GM12865 (cell line): ENCODE measurements at regions not wholly inside any gene's neighbourhood (a gene's known extent, or its start where the extent isn't known, plus 50 kb on each side); places are given as distances from the start of the nearest gene placed in this dataset.
"Not testable (repeated sequence)": the region's sequence is repeated elsewhere in the genome, so short reads cannot be mapped to it uniquely, and the experiment has no call there.

Experiments used
- DNase-seq: peaks from one replicate; pipeline ENCODE4 v3.0.0; 2010; ENCODE audit warnings: low read depth
- H3K4me3 ChIP-seq: 2 replicates; pipeline ENCODE4 v1.5.1; 2011; ENCODE audit warnings: mild to moderate bottlenecking, low read depth, low read length, control low read depth
- TF ChIP-seq, protein P1 (sequence below): IDR thresholded peaks from 2 replicates; pipeline ENCODE4 v1.5.1; 2011; ENCODE audit warnings: low read length, control low read depth, low read depth, inconsistent platforms; ENCODE audit not compliant: insufficient read depth; ENCODE audit errors: missing control alignments

- DNase-seq, H3K4me3 ChIP-seq: not testable (repeated sequence)
These were observed 80.6 kb upstream of the ST3GAL5 start for GRCh38 chr2:85969367-85969766.

- H3K4me3 ChIP-seq, DNase-seq: not testable (repeated sequence)
These were observed 77.0 kb upstream of the ST3GAL5 start for GRCh38 chr2:85965770-85966169.

DNA sequence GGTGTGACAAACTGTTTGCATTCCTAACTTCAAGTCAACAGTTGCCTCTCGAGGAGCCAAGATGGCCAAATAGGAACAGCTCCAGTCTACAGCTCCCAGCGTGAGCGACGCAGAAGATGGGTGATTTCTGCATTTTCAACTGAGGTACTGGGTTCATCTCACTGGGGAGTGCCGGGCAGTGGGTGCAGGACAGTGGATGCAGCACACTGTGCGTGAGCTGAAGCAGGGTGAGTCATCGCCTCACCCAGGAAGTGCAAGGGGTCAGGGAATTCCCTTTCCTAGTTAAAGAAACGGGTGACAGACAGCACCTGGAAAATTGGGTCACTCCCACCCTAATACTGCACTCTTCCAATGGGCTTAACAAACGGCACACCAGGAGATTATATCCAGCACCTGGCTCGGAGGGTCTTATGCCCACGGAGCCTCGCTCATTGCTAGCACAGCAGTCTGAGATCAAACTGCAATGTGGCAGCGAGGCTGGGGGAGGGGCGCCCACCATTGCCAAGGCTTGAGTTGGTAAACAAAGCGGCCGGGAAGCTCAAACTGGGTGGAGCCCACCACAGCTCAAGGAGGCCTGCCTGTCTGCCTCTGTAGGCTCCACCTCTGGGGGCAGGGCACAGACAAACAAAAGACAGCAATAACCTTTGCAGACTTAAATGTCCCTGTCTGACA is 75.1 kb upstream of the ST3GAL5 start:
- not testable (repeated sequence) for H3K4me3 ChIP-seq
- peak; percentile 39 for DNase-seq

- TF ChIP-seq, protein P1, sequence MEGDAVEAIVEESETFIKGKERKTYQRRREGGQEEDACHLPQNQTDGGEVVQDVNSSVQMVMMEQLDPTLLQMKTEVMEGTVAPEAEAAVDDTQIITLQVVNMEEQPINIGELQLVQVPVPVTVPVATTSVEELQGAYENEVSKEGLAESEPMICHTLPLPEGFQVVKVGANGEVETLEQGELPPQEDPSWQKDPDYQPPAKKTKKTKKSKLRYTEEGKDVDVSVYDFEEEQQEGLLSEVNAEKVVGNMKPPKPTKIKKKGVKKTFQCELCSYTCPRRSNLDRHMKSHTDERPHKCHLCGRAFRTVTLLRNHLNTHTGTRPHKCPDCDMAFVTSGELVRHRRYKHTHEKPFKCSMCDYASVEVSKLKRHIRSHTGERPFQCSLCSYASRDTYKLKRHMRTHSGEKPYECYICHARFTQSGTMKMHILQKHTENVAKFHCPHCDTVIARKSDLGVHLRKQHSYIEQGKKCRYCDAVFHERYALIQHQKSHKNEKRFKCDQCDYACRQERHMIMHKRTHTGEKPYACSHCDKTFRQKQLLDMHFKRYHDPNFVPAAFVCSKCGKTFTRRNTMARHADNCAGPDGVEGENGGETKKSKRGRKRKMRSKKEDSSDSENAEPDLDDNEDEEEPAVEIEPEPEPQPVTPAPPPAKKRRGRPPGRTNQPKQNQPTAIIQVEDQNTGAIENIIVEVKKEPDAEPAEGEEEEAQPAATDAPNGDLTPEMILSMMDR = no peak
- peak; percentile 25 for DNase-seq
- H3K4me3 ChIP-seq = no peak overlapping the region
These were observed 74.3 kb upstream of the ST3GAL5 start for GRCh38 chr2:85963068-85963467.

DNA sequence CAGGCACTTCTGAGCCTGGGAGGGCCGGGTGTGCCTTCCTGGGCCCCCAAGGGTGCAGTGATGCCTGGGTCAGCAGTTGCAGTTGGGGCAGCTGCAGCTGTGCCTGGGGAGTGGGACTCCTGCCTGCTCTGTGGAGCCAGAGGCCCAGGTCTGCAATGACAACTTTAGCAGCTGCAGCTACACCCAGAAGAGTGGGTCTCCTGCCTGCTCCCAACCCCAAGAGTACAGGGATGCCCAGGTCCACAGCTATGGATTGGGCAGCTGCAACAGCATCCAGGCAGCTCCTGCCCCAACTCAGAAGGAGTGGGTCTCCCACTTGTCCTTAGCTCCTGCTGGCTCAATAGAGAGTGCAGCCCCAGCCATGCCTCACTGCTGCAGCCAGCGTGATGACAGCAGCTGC is 73.0 kb upstream of the ST3GAL5 start:
- TF ChIP-seq, protein P1 = no peak
- H3K4me3 ChIP-seq = no peak overlapping the region
- no peak for DNase-seq

GRCh38 chr2:85961053-85961452 is 72.3 kb upstream of the ST3GAL5 start:
- DNase-seq = no peak
- TF ChIP-seq, protein P1 = no peak
- H3K4me3 ChIP-seq = no peak overlapping the region

- no peak overlapping the region for H3K4me3 ChIP-seq
- TF ChIP-seq, protein P1 = no peak
- DNase-seq = no peak
These were observed 71.0 kb upstream of the ST3GAL5 start for GRCh38 chr2:85959826-85960225.

DNA sequence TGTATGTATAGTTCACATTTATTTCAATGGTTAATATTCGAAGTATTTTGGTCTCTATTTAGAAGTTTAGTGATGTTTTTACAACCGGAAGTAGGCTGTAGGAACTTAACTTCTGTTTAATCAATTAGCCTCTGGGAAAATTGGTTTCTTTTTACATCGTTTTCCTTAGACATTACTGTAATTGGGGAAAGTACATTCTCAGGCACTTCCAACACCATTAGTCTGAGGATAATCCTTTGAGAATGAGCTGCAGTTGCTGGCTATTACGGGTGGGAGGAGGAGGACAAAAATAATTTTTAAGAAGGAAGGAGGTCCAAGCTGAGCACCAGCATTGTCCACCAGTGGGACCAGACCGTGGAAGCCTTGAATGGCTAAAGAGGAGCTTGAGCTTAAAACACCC is 70.4 kb upstream of the ST3GAL5 start:
- TF ChIP-seq, protein P1 = no peak
- H3K4me3 ChIP-seq = no peak overlapping the region
- DNase-seq = no peak

GRCh38 chr2:85958731-85959130 is 69.9 kb upstream of the ST3GAL5 start:
- no peak overlapping the region for H3K4me3 ChIP-seq
- TF ChIP-seq, protein P1 = no peak
- no peak for DNase-seq
